Upper lobe of right lung (tissue), 1 donor: ENCODE measurements at regions not wholly inside any gene's neighbourhood (a gene's known extent, or its start where the extent isn't known, plus 50 kb on each side); places are given as distances from the start of the nearest gene placed in this dataset.

Source experiments
- ATAC-seq: fragments of 200-7000 bp; cut with Tn5 transposase; one replicate; pipeline ENCODE4 v1.9.1; 2020; ENCODE audit warnings: mild to moderate bottlenecking, moderate library complexity
- DNase-seq: peaks from one replicate; pipeline ENCODE4 v3.0.0-alpha.2; 2020
- H3K27ac ChIP-seq: fragments of 200-600 bp; one replicate; pipeline ENCODE4 v1.8.0; 2022
- H3K27me3 ChIP-seq: fragments of 200-600 bp; one replicate; pipeline ENCODE4 v1.8.0; 2022; ENCODE audit warnings: mild to moderate bottlenecking
- H3K36me3 ChIP-seq: fragments of 200-600 bp; one replicate; pipeline ENCODE4 v1.8.0; 2022
- H3K4me1 ChIP-seq: fragments of 200-600 bp; one replicate; pipeline ENCODE4 v1.8.0; 2022
- H3K4me3 ChIP-seq: fragments of 200-600 bp; one replicate; pipeline ENCODE4 v1.8.0; 2022; ENCODE audit warnings: mild to moderate bottlenecking
- H3K9me3 ChIP-seq: fragments of 200-600 bp; one replicate; pipeline ENCODE4 v1.8.0; 2022
- intact Hi-C: fragments of 100-400 bp; cut with DNase I; formaldehyde crosslinking; loops from one replicate; pipeline ENCODE4 v1.11.0; 2022
- TF ChIP-seq, protein P1 (sequence below): fragments of 200-600 bp; IDR thresholded peaks from one replicate; pipeline ENCODE4 v1.8.0; 2022; ENCODE audit warnings: antibody characterized with exemption
- donor health status: DM: no; HTN: yes; CAD: no; lungs with severe emphysema.

DNA sequence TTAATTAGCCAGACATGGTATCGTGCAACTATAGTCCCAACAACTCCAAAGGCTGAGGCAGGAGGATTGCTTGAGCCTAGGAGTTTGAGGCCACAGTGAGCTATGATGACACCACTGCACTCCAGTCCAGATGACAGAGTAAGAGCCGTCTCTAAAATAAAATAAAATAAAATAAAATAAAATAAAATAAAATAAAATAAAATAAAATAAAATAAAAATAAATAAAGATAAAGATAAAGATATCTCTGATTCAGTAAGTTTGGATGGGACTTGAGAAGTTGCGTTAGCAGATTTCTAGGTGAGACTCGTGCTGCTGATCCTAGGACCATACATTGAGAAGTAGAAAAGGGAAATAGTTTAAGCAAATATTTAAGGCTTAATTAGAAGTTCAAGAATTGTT, 254.8 kb upstream of the FAM241A start:
- Histone ChIP-seq H3K27me3 (no peaks in the 10 kb centered on the region), H3K4me3 (no peak overlapping the region), H3K9me3 (no peaks in the 10 kb centered on the region), H3K27ac (no peak overlapping the region), H3K36me3 (no peaks in the 10 kb centered on the region), H3K4me1 (no peaks in the 10 kb centered on the region)
- DNase-seq (no peak), ATAC-seq (no peak)
- TF ChIP-seq, protein P1, sequence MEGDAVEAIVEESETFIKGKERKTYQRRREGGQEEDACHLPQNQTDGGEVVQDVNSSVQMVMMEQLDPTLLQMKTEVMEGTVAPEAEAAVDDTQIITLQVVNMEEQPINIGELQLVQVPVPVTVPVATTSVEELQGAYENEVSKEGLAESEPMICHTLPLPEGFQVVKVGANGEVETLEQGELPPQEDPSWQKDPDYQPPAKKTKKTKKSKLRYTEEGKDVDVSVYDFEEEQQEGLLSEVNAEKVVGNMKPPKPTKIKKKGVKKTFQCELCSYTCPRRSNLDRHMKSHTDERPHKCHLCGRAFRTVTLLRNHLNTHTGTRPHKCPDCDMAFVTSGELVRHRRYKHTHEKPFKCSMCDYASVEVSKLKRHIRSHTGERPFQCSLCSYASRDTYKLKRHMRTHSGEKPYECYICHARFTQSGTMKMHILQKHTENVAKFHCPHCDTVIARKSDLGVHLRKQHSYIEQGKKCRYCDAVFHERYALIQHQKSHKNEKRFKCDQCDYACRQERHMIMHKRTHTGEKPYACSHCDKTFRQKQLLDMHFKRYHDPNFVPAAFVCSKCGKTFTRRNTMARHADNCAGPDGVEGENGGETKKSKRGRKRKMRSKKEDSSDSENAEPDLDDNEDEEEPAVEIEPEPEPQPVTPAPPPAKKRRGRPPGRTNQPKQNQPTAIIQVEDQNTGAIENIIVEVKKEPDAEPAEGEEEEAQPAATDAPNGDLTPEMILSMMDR: no peak
- intact Hi-C loops: no loop called here

DNA sequence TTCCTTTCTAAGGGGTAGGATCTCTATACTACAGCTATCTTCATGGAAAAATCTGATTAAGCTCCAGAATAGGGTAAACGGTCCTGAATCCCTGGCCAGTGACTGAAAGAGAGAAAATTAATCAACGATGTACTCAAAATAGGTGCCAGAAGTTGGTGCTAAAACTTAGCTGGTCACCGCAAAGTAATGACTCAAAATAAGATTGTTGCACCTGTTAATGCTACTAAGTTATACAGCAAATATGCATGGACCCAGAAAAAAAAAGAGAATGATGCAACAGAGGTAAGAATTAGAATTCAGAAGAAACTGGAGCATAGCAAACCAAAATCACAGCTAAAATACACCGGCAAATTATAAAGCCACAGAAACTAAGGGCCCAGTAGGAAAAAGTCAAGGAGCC, 239.7 kb upstream of the FAM241A start:
- no peak for DNase-seq
- H3K9me3 ChIP-seq: no peaks in the 10 kb centered on the region
- no peak for ATAC-seq
- H3K4me3 ChIP-seq: no peak overlapping the region
- intact Hi-C loops: no loop called here
- no peaks in the 10 kb centered on the region for H3K4me1 ChIP-seq
- TF ChIP-seq, protein P1: no peak
- H3K36me3 ChIP-seq: no peaks in the 10 kb centered on the region
- no peak overlapping the region for H3K27ac ChIP-seq
- H3K27me3 ChIP-seq: no peaks in the 10 kb centered on the region

DNA sequence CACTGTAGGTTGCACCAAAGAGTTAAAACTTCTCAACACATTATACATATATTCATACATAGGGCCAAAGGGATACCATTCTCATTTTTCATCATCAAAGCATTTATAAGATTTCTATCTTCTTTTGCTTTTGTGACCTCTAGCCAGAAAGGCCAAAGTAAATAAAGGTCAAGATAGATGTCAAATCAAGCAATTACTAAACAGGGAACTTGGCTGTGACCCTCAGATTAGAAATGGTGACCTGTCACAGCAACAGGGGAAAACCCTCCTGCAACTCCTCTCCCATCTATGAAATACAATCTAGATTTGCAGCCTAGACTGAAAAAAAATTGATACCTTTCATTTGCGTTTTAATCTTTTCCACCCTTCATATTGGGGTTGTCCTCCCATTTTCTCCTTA, 225.6 kb upstream of the FAM241A start:
- TF ChIP-seq, protein P1: no peak
- H3K36me3 ChIP-seq: no peaks in the 10 kb centered on the region
- no peak overlapping the region for H3K27ac ChIP-seq
- no peak overlapping the region for H3K4me3 ChIP-seq
- no peak for ATAC-seq
- no peak for DNase-seq
- no peaks in the 10 kb centered on the region for H3K27me3 ChIP-seq
- no peaks in the 10 kb centered on the region for H3K4me1 ChIP-seq
- intact Hi-C loops: no loop called here
- no peaks in the 10 kb centered on the region for H3K9me3 ChIP-seq

DNA sequence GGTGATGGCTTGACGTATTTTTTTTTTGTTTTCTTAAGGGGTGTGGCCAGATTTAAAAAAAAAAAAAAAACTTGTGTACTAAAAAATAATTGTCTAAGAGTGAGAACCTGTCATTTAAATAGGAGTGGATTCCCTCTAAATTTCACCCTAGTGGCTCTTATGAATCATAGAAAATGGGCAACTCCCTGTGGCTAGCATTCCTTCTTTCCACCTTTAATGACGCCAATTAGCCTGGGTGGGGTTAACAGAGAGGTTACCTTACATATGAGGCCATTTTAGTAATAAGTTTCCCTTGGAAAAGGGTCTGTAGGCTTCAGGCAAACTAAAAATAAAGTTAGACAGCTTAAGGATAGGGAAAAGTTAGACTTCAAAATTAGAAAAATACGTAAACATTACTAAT, 223.5 kb upstream of the FAM241A start:
- no peak for ATAC-seq
- H3K27me3 ChIP-seq: no peaks in the 10 kb centered on the region
- intact Hi-C loops: no loop called here
- TF ChIP-seq, protein P1: no peak
- no peaks in the 10 kb centered on the region for H3K4me1 ChIP-seq
- DNase-seq: no peak
- H3K4me3 ChIP-seq: no peak overlapping the region
- H3K36me3 ChIP-seq: no peaks in the 10 kb centered on the region
- no peak overlapping the region for H3K27ac ChIP-seq
- no peaks in the 10 kb centered on the region for H3K9me3 ChIP-seq

DNA sequence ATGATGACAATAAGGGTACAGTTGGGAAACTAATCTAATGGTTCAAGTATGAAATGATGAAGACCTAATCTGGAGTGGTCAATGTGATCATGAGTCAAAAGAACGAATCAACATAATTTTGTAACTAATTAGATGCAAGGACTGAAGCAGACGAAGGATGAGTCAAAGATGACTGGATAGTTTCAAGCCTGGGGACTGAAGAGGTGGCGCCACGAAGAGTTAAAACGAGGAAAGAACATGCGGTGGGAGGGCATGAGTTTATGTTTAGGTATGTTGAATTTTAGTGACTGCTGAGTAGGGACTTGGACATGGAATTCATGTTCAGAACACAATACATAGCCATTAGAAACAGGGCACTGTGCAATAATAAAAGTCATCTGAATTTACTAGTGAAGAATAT, 221.5 kb upstream of the FAM241A start:
- Histone ChIP-seq H3K36me3 (no peaks in the 10 kb centered on the region), H3K27me3 (no peaks in the 10 kb centered on the region), H3K4me1 (no peaks in the 10 kb centered on the region), H3K27ac (no peak overlapping the region), H3K9me3 (no peaks in the 10 kb centered on the region), H3K4me3 (no peak overlapping the region)
- intact Hi-C loops: no loop called here
- TF ChIP-seq, protein P1: no peak
- DNase-seq: no peak
- ATAC-seq: no peak

DNA sequence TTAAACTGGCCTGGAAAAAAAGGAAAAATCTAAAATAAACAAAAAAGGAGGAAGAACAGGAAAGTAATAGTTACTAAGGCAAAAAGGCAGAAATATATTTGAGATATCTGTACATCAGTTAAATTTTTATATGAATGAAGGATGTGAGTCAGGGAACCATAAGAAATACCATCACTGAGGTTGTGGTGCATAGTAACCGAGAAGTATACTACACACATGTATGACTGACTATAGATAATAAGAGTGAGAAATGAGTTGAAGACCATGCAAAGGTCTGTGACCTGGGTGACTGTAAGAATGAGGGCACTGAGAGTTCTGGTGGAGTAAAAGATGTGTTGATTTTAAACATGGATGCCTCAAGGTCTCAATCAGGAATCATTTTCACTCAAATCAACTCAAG, 220.6 kb upstream of the FAM241A start:
- Histone ChIP-seq H3K4me1 (no peaks in the 10 kb centered on the region), H3K36me3 (no peaks in the 10 kb centered on the region), H3K27ac (no peak overlapping the region), H3K27me3 (no peaks in the 10 kb centered on the region), H3K9me3 (no peaks in the 10 kb centered on the region), H3K4me3 (no peak overlapping the region)
- TF ChIP-seq, protein P1: no peak
- intact Hi-C loops: no loop called here
- no peak for ATAC-seq
- no peak for DNase-seq
